ENCODE measurements at regions not wholly inside any gene's neighbourhood (a gene's known extent, or its start where the extent isn't known, plus 50 kb on each side); places are given as distances from the start of the nearest gene placed in this dataset.

DNA sequence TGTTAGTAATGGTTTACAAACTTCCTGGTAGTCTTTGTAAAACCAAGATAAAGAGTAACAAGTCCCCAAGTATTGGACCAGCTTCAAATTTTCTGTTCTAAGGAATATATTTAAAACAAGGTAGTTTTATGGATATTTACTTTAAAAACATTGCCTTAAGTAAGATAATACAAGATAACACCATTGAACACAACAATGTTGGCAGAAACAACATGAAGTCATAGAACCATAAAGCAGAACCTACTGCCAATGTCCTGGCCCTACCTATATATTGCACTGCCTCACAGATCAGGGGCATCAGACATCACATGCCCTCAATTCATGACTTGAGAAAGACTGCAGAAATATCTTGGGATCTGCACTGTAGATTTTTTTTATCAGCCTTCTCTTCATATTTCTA lies 1176.2 kb downstream of the PCDH7 start:
- intact Hi-C loops (cut with DNase I): no loop called here
- DNase-seq (ENCODE audit: low spot score): no peak

DNA sequence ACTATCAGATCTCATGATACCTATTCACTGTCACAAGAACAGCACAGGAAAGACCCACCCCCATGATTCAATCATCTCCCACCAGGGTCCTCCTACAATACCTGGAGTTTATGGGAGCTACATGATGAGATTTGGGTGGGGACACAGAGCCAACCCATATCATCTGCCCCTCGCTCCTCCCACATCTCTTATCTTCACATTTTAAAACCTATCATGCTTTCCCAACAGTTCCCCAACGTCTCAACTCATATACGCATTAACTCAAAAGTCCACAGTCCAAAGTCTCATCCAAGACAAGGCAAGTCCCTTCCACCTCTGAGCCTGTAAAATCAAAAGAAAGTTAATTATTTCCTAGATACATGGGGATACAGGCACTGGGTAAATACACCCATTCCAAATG lies 1185.2 kb downstream of the PCDH7 start:
- intact Hi-C loops (cut with DNase I): no loop called here
- no peak for DNase-seq (ENCODE audit: low spot score)

DNA sequence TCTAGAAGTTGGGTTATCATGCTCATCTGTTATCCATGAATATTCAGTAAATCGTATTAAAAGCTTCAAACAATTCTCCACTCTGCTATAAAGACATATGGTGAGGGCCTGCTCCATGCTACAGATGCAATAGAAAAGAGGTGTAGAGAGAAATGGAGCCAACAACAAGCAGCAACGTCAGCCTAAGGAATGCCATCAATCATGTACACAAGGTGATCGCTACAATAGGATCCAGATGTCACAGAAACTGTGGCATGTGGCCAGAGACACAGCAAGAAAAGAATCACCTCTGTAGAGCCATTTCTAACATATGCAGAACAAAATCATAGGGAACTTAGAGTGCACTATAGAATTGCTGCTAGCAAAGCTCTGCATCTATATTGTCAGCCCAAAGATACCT lies 1188.1 kb downstream of the PCDH7 start:
- intact Hi-C loops (cut with DNase I): no loop called here

DNA sequence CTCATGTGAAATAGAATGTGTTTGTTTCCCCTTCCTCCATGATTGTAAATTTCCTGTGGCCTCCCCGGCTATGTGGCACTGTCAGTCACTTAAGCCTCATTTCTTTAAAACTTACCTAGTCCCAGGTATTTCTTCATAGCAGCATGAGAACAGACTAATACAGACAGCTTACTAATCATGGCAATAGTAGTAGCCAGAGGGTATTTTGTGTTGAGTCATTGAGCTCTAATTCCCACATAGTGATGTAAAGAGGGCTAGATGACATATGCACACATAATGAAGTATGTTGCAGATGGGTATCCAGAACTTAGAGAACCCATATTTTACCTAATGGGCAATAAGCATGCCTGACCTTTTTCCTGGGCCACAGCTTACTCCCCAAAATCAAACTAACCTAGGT lies 1197.2 kb downstream of the PCDH7 start:
- intact Hi-C loops (cut with DNase I): no loop called here
- DNase-seq (ENCODE audit: low spot score): no peak

More for the DNA sequence above, 1188.1 kb downstream of the PCDH7 start:
- DNase-seq (ENCODE audit: low spot score): no peak

DNA sequence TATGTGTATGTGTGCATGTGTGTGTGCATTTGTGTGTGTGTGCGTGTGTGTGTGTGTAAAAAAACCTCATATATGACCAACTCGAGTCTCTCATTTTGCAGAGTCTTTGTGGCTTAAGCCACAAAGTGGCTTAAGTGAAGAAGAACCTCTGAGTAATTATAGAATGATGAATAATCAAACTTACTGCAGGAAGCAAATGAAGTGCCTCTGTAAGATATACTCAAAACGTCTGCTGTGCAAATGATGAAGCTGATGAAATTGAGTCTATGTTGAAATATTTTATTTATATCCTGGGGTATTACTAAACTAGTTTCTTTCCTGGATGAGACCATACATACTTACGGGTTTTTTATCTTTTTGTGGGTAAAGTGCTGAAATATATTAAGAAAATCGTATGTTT lies 1198.7 kb downstream of the PCDH7 start:
- intact Hi-C loops (cut with DNase I): no loop called here
- no peak for DNase-seq (ENCODE audit: low spot score)

DNA sequence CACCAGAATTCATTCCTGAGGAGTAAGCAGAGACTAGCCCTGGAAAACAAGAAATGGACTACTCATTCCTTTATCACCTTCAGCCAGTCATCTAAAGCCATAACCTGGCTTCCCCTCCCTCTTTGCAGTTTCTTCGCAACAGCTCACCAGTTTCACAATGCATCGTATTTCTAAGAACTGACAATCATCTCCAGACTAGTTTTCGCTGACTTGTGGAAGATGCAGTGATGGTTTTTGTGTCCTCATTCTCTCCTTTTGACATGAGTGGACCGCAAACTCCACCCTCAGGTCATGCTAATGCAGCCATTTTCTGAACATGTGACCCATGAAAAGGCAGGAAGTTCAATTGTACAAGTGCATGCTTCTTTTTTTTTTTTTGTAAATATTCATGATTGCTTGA lies 1203.5 kb downstream of the PCDH7 start:
- DNase-seq (ENCODE audit: low spot score): no peak
- intact Hi-C loops (cut with DNase I): no loop called here

DNA sequence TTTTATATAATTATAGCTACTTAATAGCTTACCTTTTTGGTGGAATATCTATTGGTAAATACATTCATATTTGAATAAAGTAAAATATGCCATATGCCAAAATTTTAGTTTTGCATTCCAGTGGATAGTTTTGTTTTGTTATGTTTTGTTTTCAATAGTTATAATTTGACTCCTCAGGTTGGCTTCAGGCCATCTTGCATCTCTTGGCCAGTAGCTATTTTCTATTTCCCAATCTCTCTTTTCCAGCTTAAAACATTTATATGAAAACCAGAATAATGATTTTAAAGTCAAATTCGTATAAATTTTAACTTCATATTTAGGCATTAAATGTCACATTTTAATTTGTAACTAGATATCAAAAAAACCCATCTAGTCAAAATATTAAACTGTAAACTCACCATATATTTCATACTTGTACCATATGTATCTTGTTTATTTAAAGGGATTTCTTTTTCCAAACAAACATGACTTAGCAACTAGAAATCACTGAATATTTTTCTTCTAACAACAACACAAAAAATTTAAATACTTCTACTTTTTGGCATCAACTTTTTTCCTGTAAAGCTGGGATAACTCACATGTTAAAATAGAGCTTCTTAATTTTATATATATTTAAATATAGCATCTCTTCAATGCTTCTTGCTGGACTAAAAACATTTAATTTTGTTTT lies 1209.6 kb downstream of the PCDH7 start:
- intact Hi-C loops (cut with DNase I): no loop called here
- DNase-seq (ENCODE audit: low spot score): no peak

DNA sequence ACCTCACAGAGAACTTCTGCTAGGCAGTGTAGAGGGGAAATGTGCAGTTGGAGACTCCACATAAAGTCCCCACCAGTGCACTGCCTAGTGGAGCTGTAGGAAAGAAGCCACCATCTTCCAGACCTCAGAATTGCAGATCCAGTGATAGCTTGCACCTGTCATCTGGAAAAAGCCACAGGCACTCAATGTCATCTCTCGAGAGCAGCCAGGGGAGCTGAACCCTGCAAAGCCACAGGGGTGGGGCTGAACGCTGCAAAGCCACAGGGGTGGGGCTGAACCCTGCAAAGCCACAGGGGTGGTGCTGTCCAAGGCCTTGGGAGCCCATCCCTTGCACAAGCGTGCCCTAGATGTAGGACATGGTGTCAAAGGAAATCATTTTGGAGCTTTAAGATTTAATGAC lies 1226.3 kb downstream of the PCDH7 start:
- DNase-seq (ENCODE audit: low spot score): no peak
- intact Hi-C loops (cut with DNase I): no loop called here

DNA sequence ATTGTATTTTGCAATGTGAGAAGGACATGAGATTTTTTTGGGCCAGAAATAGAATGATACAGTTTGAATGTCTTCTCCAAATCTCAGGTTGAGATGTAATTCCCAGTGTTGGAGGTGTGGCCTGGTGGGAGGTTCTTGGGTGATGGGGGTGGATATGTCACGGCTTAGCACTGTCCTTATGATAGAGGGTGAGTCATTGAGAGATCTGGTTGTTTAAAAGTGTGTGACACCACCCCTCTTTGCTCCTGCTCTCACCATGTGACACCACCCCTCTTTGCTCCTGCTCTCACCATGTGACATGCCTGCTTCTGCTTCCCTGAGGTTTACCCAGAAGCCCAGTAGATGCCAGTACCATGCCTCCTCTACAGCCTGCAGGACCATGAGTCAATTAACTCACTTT lies 1226.9 kb downstream of the PCDH7 start:
- no peak for DNase-seq (ENCODE audit: low spot score)
- intact Hi-C loops (cut with DNase I): no loop called here

DNA sequence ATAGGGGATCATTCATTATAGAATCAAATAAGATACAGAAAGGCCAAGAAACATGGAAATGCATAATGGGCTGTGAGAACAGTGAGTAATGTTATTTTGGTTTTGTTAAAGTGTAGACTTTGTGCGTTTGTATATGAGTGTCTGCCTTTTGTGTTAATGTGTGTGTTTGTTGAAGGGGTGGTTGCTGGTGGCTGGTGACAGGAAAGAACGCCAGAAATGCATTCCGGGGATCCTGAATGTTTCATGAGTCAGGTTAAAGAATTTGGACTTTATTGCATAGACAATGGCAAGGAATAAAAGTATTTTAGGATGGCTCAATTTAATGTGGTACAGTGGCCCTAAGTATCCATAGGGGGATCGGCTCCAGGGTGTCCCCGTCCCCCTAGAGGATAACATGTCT lies 1228.9 kb downstream of the PCDH7 start:
- DNase-seq (ENCODE audit: low spot score): no peak
- intact Hi-C loops (cut with DNase I): no loop called here

DNA sequence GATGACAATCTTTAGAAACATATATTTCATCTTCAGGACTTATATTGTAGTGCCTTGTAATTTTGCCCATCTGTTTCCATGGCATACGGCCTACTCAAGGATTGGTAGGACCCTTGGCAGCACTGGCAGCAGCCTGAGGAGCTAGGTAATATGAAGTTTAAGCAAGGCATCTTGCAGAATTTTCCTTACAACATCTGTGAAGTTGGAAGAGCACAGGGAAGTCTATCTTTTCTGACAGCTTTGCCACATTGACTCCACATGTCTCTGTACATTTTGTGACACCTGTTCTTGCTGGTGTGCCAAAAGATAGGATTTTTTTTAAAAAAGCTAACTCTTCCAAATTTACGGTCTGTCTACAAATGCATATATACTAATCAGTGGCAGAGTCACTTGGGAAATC lies 1235.2 kb downstream of the PCDH7 start:
- no peak for DNase-seq (ENCODE audit: low spot score)
- intact Hi-C loops (cut with DNase I): no loop called here

DNA sequence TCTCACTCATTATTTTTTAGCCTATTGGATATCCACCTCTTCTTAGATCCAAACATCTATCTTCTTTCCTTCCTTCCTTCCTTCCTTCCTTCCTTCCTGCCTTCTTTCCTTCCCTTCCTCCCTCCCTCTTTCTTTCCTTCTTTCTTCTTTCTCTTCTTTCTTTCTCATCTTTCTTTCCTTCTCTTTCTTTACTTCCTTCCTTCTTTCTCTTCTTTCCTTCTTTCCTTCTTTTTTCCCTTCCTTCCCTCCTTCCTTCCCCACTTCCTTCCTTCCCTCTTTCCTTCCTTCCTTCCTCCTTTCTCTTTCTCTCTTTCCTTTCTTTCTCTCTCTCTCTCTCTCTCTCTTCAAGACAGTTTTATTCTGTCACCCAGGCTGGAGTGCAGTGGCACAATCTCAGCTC lies 1239.8 kb downstream of the PCDH7 start:
- no peak for DNase-seq (ENCODE audit: low spot score)
- intact Hi-C loops (cut with DNase I): no loop called here

DNA sequence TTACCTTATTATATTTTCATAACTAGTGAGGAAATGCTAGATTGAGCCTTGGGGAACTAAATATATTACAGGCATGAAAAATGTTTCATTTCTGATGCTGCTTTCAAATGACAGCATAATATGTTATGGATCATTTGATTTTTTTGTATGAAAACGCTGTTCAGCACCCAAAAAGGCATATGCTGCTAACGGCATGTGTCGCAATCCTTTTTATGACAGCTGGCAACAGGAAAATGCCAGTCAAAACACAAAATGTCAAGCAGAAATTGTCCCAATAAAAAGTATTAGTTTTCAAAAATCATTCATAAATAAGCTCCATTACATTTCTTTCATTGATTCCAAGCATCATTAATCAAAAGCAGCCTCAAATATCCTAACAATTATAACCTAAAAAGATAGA lies 1244.5 kb downstream of the PCDH7 start:
- intact Hi-C loops (cut with DNase I): no loop called here

DNA sequence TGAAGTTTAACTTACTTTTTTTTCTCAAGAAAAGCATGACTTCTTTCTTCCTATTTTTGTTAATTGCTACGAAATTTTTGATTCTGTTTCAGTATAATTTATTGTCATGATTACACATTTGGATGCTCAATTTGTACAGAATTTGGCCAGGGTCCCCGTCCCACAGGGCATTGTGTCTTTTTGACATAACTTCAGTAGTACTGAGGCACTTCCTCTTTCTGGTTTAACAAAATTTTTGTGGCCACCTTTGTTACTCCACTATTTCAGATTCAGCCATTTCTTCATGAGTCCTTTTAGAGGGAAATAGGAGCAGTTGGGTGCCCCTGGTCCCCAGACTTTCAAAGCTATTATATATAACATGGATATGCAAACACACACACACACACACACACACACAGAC lies 1248.7 kb downstream of the PCDH7 start:
- DNase-seq (ENCODE audit: low spot score): no peak
- intact Hi-C loops (cut with DNase I): no loop called here

More for the DNA sequence above, 1244.5 kb downstream of the PCDH7 start:
- DNase-seq (ENCODE audit: low spot score): no peak

DNA sequence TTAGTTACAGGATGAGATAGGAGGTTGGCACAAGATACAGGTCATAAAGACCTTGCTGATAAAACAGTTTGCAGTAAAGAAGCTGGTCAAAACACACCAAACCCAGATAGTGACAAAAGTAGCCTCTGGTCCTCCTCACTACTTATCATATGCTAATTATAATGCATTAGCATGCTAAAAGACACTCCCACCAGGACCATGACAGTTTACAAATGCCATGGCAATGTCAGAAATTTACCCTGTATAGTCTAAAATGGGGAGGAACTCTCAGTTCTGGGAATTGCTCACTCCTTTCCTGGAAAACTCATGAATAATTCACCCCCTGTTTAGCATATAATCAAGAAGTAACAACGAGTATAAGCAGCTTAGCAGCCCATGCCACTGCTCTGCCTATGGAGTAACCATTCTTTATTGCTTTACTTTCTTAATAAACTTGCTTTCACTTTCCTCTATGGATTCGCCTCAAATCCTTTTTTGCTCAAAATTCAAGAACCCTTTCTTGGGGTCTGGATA lies 1254.4 kb downstream of the PCDH7 start:
- intact Hi-C loops (cut with DNase I): no loop called here

DNA sequence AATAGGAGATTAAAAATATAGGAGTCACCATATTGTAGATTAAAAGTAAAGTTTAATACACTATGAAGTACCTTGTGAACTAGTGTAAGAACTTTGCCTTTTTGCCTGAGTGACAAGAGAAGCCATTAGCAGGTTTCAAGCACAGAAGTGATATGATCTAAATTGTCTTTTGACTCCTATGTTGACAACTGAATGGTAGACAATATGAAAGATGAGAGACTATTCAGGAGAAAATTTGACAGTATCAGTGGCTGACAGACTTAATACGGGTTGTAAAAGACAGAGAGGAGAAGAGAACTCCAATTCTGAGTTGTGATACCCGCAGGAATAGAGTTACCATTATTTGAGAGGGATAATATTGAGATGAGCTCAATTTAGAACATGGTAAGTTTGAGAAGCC lies 1259.8 kb downstream of the PCDH7 start:
- intact Hi-C loops (cut with DNase I): no loop called here
- no peak for DNase-seq (ENCODE audit: low spot score)

More for the DNA sequence above, 1254.4 kb downstream of the PCDH7 start:
- DNase-seq (ENCODE audit: low spot score): no peak

DNA sequence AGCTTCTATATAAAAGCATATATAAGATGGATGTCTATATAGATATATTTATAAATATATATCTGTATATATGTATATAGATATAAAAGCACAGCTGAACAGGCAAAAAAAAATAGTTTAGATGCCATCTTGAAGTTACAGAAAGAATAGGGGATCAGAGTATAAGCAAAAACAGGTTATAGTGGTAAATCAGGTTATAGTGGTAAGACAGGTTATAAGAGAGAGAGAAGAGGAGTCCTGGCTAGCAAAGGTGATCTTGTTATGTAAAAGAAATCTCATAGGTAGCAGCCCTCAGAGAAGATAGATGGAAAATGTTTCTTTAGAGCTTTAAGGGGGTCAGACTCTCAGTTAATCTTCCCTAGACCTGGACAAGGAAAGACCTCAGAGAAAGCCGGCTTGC lies 1263.1 kb downstream of the PCDH7 start:
- intact Hi-C loops (cut with DNase I): no loop called here
- no peak for DNase-seq (ENCODE audit: low spot score)

DNA sequence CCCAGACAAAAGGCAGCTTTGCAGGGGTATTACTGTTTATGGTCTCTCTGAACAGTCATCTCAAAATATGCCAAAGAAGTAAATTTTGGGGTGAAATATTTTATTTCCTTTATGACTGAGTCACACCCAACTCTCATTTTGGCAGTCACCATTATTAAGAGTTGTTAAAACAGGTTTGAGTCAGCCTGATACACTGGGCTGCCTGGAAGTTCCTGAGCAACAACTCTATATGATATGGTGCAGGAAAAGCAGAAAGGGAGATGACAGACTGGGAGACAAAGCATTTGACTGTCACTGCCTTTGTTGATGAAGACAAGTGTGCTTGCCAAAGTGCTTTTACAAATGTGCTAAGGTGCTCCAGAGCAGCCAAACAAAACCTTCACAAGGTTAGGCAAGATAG lies 1263.5 kb downstream of the PCDH7 start:
- intact Hi-C loops (cut with DNase I): no loop called here
- DNase-seq (ENCODE audit: low spot score): no peak

DNA sequence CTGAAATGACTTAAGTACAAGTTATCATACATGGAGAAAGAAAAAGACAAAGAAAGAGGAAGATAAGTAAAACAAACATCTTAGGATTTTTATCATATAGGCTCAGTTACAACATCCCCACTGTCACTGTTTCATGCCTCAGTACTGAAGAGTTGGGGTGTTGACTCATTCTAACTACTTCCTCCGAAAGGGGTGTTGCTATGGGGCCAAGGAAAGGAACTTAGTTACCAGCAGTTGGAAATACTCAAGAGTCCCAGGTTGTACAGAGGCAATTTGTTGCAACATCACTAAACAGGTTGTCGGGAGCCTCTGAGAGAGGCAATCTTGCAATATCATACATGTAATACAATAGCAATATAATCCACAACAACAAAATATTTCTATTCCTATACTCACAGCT lies 1264.7 kb downstream of the PCDH7 start:
- no peak for DNase-seq (ENCODE audit: low spot score)
- intact Hi-C loops (cut with DNase I): no loop called here

DNA sequence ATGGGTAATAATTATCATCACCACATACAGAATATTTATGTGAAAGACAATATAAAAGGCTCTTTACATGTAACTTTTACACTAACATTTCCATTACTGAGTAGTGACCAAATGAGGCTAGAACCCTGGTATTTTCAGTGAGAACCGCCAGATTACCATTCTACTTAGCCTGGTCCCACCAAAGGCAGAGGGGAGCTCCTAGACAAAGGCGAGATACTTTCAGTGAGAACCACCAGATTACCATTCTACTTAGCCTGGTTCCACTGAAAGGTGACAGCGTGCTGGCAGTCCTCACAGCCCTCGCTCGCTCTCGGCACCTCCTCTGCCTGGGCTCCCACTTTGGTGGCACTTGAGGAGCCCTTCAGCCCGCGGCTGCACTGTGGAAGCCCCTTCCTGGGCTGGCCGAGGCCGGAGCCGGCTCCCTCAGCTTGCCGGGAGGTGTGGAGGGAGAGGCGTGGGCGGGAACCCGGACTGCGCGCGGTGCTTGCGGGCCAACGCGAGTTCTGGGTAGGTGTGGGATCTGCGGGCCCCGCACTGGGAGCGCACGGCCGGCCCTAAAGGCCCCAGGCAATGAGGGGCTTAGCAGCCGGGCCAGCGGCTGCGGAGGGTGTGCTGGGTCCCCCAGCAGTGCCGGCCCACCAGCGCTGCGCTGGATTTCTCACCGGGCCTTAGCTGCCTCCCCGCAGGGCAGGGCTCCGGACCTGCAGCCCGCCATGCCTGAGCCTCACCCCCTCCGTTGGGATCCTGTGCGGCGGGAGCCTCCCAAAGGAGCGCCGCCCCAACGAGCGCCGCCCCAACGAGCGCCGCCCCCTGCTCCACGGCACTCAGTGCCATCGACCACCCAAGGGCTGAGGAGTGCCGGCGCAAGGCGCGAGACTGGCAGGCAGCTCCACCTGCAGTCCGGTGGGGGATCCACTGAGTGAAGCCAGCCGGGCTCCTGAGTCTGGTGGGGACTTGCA lies 1276.1 kb downstream of the PCDH7 start:
- intact Hi-C loops (cut with DNase I): no loop called here
- DNase-seq (ENCODE audit: low spot score): no peak

DNA sequence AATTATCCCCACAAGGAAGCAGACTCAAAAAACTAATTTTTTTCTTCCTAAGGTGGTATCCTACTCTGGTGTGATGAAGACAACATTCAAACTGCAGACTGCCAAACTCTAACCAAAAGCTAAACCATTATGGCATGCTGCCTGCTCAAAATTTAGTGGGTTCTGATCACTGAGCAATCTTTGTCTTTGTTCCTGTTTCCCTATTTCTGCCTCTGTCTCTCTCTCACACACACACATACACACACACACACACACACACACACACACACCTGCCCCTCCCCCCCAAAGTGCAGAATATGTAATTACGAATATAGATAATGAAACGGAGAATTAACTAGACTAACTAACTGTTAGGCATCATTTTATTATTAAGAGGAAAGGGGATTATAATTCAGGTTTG lies 1278.6 kb downstream of the PCDH7 start:
- intact Hi-C loops (cut with DNase I): no loop called here

More for the DNA sequence above, 1278.6 kb downstream of the PCDH7 start:
- no peak for DNase-seq (ENCODE audit: low spot score)

All from cardiac septum (tissue), 1 donor.